Ecto neural progenitor cell (in vitro differentiated cells): ENCODE measurements at regions not wholly inside any gene's neighbourhood (a gene's known extent, or its start where the extent isn't known, plus 50 kb on each side); places are given as distances from the start of the nearest gene placed in this dataset.
"Not testable (repeated sequence)": the region's sequence is repeated elsewhere in the genome, so short reads cannot be mapped to it uniquely, and the experiment has no call there.

ENCODE experiments used
- DNase-seq: peaks from one replicate; pipeline ENCODE4 v3.0.0-alpha.2; 2018; ENCODE audit warnings: low spot score

DNA sequence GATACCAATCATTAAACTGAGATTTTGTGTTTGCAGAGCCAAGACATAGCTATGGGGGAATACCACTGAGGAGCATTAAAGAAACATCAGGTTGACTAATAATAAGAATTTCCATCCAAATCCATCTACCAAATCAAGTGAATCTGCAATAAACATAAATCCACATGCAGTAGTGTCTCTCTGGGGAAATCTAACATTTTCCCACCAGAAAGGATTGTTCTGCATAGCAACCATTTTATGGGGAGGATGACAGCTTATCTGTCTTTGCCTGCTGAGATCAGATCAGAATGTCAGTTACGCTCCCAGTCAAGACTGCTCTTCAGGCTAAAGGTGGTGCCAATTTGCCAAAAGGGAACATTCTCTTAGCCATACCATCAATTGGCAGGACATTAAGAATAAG is 1098.9 kb upstream of the CHAC2 start:
- no peak for DNase-seq

DNA sequence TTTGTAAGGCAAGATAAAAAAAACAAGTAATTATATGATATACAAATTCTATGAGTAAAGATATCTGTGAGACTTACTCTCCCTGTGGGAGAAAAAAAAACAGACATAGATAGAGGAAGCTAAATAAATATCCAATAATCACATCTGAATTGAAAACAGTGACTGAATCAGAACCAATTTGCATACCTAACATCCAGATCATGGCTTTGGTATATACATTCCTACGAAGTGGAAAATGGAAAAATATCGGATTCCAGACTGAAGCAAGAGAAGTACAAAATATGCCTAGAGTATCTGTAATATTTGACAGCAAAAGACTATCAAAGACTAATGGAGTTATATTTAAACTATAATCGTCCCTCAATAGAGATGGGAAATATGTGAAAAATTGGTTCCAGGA is 1108.1 kb upstream of the CHAC2 start:
- no peak for DNase-seq

DNA sequence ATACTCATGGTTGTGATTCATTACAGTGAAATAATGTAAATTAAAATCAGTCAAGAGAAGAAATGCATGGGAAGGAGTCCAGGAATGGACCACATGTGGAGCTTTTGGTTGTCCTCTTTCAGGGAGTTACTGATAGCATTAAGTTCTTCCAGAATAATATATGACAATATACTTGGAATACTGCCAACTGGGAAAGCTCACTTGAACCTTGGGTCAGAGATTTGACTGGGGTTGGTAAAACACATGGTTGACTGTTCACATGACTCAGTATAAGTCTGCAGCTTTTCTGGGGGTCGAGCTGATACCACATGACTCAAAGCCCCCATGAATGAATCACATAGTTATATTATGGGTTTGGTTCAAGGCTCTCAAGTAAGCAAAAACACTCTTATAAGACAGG is 1109.0 kb upstream of the CHAC2 start:
- no peak for DNase-seq

DNA sequence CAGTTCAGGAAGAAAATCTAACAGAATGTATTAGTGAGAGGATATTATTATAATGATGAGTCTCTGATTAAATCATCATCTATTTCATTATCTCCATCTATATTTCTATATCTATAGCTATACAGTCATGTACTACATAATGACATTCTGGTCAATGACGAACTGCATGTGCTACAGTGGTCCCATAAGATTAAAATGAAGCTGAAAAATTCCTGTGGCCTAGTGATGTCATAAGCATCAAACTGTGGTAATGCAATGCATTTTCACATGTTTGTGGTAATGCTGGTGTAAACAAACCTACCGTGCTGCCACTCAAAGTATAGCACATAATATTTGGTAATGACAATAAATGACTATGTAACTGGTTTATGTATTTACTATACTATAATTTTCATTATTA is 1127.9 kb upstream of the CHAC2 start:
- DNase-seq: no peak

DNA sequence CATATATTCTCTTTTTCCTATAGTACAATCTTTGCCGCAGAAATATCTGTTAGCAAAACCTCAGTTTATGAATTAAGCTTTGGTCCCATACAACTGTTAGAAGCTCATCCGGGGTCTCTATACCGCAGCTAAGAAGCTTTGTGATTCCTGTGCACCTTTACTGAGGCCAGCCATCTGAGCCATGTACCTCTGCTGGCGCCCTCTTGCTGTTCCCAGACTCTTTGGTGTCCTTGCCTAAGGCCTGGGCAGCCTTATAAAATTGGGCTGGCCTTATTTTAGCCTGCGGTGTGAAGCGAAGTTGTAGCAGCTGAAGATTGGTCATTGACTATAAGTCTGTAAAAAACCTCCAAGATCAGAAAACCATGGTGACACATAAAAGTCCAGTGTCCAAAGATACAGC is 1135.1 kb upstream of the CHAC2 start:
- no peak for DNase-seq

DNA sequence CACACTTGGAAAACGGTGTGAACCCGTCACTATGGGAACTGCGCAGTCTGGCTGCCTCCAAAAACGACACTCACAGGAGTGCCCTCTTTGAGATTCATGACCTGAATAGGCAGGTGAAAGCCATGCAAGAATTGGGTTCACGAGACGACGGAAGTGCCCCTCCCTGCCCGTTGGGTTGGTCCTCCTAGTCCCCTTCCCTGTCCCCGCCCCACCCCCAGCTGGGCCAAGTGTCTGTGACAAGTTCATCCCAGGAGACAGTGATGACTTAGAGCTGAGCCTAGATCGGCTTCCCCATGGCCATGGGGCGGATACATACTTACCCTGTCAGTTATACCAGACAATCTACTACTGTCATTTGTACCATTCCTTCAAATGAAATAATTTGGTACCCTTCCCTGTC is 1137.7 kb upstream of the CHAC2 start:
- DNase-seq: no peak

DNA sequence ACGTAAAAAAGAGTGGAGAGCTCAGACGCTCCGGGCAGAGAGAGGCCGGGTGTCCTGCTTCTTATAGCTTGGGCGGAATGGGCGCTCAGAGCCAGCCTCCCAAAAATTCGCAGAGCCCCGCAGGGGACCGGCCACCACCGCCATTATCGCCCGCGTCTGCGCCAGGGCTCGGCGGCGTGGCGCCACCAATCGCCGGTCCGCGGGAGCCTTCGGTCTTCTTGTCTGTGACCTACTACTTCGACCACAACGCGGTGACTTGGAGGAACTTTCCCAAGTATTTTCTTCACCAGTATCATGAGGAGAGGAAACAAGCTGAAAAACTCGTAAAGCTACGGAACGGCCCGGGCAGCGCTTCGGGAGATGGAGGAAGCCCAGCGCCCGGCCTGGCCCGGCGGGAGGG is 1138.1 kb upstream of the CHAC2 start:
- DNase-seq: no peak

DNA sequence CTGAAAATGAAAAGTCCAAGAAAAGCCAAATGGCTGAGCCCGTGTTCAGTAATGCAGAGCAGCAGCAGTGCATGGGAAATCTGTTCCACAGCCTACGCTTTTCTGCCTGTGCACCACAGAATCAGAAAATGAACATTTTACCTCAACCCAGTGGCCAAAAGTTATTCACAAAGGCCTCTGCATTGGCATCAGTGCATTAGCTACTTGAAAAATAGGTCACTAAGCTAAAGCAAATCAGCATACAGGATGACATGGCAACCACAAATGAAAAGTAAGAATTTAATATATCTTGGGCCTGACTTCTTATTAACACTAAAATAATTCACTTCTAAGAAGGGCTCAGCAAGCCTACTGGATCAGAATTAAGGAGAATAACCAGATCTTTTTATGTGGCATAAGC is 1145.3 kb upstream of the CHAC2 start:
- DNase-seq: no peak

DNA sequence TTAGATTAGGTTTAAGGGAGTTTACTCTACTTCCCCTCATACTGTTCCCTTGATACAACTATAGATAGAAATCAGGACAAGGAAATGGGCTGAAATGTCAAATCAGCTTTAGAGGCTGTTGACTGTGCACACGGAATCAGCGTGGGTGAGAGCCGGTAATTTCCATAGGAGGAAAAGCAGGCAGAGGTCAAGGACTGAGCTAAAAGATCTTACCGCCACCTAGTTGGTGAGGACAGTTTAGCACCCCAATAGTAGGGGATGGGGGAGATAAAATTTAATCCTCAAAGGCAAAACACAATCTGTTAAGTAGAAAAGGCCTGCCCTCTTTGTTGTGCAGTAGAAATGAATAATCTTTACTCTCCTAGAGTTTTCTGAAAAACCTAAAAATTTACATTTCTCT is 1154.5 kb upstream of the CHAC2 start:
- no peak for DNase-seq

DNA sequence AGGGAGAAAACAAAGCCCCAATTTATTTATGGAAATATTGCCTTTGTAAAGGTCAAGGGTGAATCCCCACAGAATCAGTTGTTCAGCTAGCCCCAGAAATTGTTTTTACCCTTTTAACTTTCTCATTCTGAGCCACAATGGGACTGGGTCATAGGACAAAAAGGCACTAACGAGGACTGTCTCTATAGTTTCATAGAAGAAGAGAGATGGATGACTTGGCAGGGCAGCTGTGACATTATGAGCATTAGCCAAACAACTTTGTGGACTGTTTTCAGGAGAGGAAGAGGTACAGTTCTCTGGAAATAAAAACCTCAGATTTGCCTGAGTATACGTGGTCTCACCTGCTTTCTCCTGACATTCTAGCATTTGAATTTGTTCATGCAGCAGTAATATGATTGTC is 1155.8 kb upstream of the CHAC2 start:
- DNase-seq: no peak

DNA sequence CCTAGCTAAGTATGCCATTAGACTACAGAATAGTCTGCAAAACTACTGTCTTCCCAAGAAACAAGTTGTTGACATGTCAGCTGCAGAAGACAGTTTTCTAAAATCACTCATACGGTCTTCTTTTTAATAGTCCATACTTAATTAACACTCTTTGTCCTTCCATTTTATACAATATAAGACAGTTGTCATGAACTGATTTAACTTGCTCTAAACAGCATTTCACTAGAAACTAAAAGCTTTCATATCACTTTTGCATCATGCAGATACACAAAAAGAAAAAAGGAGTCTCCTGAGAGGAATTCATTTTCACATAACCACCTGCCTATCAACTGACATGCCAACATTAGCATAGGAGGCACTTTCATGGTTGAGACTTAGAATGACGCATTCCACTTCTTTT is 1159.6 kb upstream of the CHAC2 start:
- no peak for DNase-seq

DNA sequence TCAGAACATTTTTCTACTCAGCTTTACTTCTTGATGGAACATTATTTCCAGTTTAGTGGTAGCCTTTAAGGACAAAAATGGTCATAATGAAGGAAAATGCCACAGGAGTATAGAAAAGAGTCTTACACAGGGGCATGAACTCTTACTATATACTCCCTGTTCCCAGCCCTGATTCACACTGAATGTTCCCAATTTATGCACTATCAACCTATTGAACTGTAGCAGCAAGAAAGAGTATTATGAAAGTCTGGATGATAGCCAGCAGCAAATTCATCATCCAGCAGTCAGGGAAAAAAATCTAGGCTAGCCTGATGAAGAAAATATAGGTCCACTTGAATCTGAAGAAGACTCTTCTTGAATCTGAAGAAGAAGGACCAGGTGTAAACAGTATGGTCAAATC is 1170.3 kb upstream of the CHAC2 start:
- no peak for DNase-seq

DNA sequence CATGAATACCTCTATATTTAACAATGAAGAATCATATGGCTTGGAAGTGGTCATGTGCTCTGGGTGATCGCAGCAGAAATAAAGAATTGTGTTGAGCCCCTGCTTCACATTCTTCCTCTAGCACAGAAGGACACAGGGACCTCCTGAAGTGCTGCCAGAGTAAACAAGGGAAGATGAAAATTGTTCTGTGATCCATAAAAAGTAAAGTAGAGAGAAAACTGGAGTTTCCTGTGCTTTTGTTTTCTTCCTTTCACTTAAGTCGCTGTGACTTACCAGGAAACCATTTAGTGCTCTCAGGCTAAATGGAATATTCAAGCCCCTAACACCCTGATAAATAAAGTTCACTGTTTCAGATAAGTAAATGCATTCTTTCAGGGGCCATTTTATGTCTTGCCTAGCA is 1173.6 kb upstream of the CHAC2 start:
- no peak for DNase-seq

DNA sequence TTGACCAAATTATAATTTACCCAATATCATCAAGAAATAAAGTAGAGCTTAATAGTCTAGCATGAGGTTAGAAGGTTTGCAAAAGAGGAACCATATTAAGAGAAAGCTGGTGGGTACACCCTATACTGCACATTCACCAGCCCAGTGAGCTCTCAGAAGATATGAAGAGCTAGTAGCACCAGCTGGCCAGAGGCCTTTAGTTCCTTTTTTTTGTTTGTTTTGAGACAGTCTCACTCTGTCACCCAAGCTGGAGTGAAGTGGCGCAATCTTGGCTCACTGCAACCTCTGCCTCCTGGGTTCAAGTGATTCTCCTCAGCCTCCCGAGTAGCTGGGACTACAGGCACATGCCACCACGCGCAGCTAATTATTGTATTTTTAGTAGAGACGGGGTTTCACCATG is 1183.5 kb upstream of the CHAC2 start:
- DNase-seq: not testable (repeated sequence)

DNA sequence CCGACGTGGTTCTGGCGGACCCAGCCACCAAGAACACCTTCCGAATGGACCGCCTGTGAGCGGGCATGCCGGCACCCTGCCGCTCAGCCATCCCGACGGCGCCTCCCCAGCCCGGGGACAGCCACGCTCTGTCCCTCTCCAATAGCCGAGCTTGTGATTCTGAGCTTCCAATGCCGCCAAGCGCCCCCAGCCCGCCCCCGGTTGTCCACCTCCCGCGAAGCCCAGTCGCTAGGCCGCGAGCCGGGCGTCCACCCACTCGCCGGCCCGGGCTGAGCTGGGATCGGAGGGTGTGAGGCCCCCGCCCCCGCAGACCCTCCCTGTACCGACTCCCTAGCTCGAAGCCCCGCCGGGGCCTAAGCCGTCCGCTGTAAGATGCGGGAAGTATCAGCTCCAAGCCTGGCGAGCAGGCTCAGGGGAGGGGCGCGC is 1195.1 kb upstream of the CHAC2 start:
- DNase-seq: no peak

DNA sequence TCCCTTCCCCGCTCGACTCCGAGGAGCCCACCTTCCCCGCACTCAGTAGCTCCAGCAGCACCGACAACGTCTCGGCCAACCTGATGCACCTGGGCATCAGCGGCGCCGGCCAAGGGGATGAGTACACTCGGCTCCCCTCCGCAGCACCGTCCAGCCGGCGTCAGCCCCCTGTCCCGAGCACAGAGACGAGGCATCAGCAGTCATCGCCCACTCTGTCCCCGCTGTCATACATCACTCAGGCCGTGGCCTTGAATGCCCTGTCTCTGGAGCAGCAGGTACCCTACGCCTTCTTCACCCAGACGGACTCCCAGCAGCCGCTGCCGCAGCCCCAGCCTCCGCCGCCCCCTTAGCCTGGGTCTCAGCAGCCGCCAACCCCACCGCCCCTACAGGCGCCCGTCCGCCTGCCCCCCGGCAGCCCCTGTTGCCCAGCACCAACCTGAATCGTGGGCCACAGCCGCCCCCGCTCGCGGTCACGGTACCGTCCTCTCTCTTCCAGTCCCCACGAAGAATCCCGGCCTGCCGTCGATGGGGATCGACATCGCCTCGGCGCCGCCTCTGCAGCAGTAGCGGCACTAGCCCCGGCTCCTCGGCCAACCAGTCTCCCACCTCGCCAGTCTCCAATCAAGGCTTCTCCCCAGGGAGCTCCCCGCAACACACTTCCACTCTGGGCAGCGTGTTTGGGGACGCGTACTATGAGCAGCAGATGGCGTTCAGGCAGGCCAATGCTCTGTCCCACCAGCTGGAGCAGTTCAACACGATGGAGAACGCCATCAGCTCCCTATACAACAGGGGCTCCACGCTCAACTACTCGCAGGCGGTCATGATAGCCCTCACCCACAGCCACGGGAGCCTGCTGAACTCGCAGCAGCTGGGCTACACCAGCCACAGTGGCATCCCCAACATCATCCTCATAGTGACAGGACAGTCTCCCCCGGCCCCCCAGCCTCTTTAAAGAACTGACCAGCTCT is 1195.9 kb upstream of the CHAC2 start:
- no peak for DNase-seq

DNA sequence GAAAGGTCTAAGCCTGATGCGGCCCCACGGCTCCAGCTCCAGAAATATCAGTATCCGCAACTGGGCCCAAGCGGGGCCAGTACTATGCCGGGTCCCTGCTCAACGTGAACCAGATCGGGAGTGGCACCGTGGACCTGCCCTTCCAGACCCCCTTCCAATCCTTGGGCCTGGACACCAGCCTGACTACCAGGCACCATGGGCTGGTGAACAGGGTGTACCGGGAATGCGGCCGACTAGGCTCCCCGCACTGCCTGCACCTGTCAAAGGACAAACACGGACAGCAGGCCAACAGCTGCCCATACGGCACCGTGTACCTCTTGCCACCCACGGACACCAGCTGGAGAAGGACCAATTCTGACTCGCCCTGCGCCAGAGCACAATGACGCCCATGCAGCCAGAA is 1196.9 kb upstream of the CHAC2 start:
- no peak for DNase-seq

DNA sequence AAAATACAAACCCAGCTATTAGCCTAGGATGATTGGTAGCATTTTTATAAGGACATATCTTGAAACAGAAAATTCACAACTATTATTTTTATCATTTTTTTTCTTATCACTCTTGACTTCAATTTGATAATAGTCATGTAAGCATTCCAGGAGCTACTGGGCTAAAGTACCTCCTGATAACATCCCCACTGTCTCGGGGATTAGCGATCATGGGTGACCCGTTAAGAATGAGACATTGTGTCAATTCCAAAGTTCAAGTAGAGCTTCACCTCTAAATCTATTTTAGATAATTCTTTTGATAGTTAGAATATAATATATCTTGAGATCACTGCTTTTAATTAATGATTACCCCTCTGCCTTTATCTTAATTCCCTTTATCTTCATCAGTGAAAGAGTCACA is 1204.5 kb upstream of the CHAC2 start:
- no peak for DNase-seq

DNA sequence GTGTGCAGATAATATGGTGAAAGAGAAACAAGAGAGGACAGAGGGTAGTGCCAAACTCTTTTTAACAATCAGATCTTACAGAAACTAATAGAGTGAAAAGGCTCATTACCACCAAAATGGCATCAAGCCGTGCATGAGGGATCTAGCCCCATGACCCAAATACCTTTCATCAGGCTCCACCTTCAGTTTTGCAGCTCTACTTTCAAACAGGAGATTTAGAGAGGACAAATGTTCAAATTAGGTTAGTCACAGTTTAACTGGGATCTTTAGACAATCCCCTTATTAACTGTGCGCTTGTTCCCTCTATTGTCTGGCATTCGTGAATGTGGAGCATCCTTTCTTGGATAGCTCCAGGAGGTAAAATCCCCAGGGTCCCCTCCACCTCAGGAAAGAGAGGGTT is 1209.3 kb upstream of the CHAC2 start:
- DNase-seq: no peak

DNA sequence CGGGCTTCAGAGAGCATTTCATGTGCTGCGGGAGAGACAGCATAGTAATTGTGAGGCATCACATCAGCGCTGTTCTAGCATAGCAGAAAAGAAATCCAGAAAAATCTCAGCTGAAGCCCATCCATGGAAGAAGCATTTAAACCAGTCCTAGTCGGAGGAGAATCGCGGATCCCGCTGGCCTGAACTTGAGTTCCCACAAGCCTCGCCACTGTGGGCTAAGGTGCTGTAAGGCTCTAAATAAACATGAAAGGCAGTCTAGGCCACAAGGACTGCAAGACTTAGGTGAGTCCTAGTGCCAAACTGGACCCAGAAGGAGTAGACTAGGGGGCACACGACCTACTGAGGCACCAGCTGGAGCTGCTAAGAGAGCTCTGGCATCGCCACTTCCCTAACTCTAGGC is 1225.3 kb upstream of the CHAC2 start:
- no peak for DNase-seq

DNA sequence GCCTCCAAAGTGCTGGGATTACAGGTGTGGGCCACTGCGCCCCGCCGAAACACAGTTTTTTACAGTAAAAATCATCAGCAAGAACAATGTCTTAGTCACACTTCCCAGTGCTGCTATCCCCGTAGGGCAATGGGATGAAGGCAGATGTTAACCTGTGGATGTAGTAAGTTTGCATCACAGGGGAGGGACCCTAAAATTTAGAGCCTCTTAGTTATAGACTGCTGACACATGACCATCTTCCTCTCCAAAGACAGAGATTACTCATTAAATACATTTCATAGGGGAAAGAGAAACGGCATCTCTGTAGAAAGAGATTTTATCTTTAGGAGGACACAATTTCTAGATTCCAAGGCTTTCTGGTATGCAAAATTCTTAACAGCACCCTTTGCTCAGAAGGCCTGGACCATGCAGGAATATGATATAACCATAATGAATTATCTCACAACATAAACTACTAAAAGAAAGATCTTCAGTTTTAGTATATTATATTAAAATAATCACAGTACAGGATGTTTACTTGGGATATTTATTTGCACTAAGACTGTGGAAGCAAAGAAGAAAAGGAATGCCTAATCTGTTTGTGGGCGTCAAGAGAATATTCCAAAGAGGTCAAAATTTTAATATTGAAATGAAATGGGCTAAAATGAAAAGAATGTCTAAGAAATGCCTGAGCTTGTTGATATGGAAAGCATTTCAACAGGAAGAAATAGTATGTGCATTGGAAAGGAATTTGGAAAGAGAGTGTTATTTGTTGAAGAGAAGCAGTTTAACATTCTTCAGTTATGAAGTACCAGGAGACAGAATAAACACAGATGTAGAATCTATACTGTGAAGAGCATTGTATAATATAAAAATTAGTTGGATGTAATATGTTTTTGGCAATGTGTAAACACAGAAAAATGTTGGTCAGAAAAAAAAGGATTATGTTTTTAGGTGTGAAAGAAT is 1228.3 kb upstream of the CHAC2 start:
- DNase-seq: no peak

DNA sequence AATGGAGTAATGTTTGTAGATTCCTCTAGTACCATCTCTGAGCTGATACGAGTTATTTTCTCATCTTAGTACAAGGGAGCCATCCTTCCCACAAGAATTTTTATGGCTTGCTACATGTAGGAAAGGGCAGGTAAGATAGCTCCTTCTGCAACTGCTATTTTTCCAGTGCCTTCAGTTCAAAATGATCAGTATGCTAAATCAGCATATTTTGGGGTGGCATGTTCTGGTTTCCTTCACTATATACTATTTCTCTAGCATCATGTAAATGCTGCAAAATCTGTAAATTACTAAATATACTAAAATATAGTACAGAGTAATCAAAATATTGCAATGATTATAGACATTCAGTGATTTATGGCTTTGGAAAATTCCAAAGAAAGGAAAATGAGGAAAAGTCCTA is 1230.0 kb upstream of the CHAC2 start:
- DNase-seq: no peak

DNA sequence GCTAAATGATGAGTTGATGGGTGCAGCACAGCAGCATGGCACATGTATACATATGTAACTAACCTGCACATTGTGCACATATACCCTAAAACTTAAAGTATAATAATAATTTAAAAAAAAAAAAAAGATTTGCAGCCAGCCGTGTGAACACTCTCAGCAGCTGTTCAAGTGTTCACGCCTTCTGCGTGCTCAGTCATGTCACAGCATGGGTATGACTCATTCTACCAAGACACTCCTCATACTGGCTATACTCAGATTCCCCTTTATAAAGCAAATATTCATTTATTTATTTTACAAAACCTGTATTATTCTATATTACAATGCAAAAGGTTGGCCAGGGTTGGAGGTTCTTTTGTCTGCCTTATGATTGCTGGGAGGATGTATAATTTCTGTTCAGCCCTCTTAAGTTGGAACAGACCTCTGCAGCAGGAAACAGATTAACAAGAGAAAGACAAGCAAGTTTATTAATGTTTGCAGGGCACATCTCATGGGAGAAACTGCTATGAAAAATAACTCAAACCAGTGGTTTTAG is 1230.6 kb upstream of the CHAC2 start:
- DNase-seq: no peak
